Calu3 (cell line): ENCODE measurements at regions not wholly inside any gene's neighbourhood (a gene's known extent, or its start where the extent isn't known, plus 50 kb on each side); places are given as distances from the start of the nearest gene placed in this dataset.

Experiments
- BruUV-seq: library from RNA; stranded (reverse); fragments of 400-500 nt; replicated peaks from 2 replicates; lab custom pipeline; 2021; lab: Mats Ljungman, UMichigan
- CTCF ChIA-PET: fragments of 300-600 bp; sonication (Branson Sonifier 250); formaldehyde crosslinking; loops from one replicate; lab custom pipeline; 2022; ENCODE audit warnings: antibody characterized with exemption; lab: Charles Lee
- DNase-seq: peaks from one replicate; pipeline ENCODE4 v3.0.0; 2022
- H3K27ac Mint-ChIP-seq: one replicate; pipeline ENCODE4 v1.8.0; 2022; ENCODE audit warnings: mixed read lengths; ENCODE audit not compliant: unreplicated experiment
- H3K27me3 Mint-ChIP-seq: one replicate; pipeline ENCODE4 v1.8.0; 2022; ENCODE audit warnings: mixed read lengths; ENCODE audit not compliant: unreplicated experiment
- H3K36me3 Mint-ChIP-seq: one replicate; pipeline ENCODE4 v1.8.0; 2022; ENCODE audit warnings: mild to moderate bottlenecking, moderate library complexity, mixed read lengths; ENCODE audit not compliant: insufficient read depth, unreplicated experiment
- H3K4me1 Mint-ChIP-seq: one replicate; pipeline ENCODE4 v1.8.0; 2022; ENCODE audit warnings: mild to moderate bottlenecking, low read depth, mixed read lengths; ENCODE audit not compliant: unreplicated experiment
- H3K4me3 Mint-ChIP-seq: one replicate; pipeline ENCODE4 v1.8.0; 2022; ENCODE audit warnings: mild to moderate bottlenecking, low read depth, moderate library complexity, mixed read lengths; ENCODE audit not compliant: unreplicated experiment
- H3K9me3 Mint-ChIP-seq: one replicate; pipeline ENCODE4 v1.8.0; 2022; ENCODE audit warnings: low read depth, mixed read lengths; ENCODE audit not compliant: unreplicated experiment
- intact Hi-C: fragments of 100-400 bp; cut with micrococcal nuclease; formaldehyde crosslinking; loops from one replicate; pipeline ENCODE4 v1.10.0; 2022; ENCODE audit not compliant: unreplicated experiment
- TF ChIP-seq, protein P1 (sequence below): fragments of 200-600 bp; IDR thresholded peaks from one replicate; pipeline ENCODE4 v1.8.0; 2022; ENCODE audit warnings: antibody characterized with exemption; ENCODE audit not compliant: unreplicated experiment

DNA sequence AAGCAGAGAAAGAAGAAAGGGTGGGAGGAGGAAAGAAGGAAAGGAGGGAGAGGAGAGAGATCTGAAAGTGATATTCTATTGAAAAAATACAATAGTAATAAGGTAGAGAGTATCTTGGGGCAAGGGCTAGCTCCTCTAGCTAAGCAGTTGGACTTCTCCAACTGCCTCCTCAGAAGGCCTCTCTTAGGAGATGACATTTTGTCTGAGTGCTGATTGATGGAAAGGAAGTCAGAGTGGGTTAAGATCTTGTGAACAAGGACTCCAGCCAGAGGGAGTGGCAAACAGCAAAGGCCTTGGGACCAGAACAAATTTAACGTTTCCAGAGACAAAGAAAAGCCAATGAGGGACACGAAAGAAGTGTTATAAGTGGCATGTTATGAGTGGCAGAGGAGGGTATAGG, 111.8 kb upstream of the TNFAIP3 start:
- DNase-seq: no peak
- H3K27me3 Mint-ChIP-seq: no peaks in the 10 kb centered on the region
- H3K36me3 Mint-ChIP-seq: no peaks in the 10 kb centered on the region
- intact Hi-C loops: no loop called here
- TF ChIP-seq, protein P1, sequence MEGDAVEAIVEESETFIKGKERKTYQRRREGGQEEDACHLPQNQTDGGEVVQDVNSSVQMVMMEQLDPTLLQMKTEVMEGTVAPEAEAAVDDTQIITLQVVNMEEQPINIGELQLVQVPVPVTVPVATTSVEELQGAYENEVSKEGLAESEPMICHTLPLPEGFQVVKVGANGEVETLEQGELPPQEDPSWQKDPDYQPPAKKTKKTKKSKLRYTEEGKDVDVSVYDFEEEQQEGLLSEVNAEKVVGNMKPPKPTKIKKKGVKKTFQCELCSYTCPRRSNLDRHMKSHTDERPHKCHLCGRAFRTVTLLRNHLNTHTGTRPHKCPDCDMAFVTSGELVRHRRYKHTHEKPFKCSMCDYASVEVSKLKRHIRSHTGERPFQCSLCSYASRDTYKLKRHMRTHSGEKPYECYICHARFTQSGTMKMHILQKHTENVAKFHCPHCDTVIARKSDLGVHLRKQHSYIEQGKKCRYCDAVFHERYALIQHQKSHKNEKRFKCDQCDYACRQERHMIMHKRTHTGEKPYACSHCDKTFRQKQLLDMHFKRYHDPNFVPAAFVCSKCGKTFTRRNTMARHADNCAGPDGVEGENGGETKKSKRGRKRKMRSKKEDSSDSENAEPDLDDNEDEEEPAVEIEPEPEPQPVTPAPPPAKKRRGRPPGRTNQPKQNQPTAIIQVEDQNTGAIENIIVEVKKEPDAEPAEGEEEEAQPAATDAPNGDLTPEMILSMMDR: no peak
- no peaks in the 10 kb centered on the region for H3K9me3 Mint-ChIP-seq
- H3K27ac Mint-ChIP-seq: no peak overlapping the region
- no TSS peak for BruUV-seq
- CTCF ChIA-PET: no interaction called here
- H3K4me1 Mint-ChIP-seq: no peaks in the 10 kb centered on the region
- H3K4me3 Mint-ChIP-seq: no peak overlapping the region

GRCh38 chr6:137756788-137757187, 110.3 kb upstream of the TNFAIP3 start:
- intact Hi-C loops: no loop called here
- H3K4me1 Mint-ChIP-seq: no peaks in the 10 kb centered on the region
- H3K27ac Mint-ChIP-seq: no peak overlapping the region
- no peaks in the 10 kb centered on the region for H3K9me3 Mint-ChIP-seq
- no TSS peak for BruUV-seq
- no peaks in the 10 kb centered on the region for H3K36me3 Mint-ChIP-seq
- TF ChIP-seq, protein P1: no peak
- CTCF ChIA-PET: no interaction called here
- H3K4me3 Mint-ChIP-seq: no peak overlapping the region
- no peak for DNase-seq
- H3K27me3 Mint-ChIP-seq: no peaks in the 10 kb centered on the region

- Mint-ChIP-seq H3K4me1 (peaks cover 2% of the 10 kb centered on the region), H3K27me3 (no peaks in the 10 kb centered on the region), H3K36me3 (no peaks in the 10 kb centered on the region), H3K9me3 (no peaks in the 10 kb centered on the region), H3K27ac (no peak overlapping the region), H3K4me3 (no peak overlapping the region)
- TF ChIP-seq, protein P1: no peak
- BruUV-seq: no TSS peak
- intact Hi-C loops: no loop called here
- no peak for DNase-seq
- CTCF ChIA-PET: no interaction called here
Measured at GRCh38 chr6:137758661-137759060, 108.4 kb upstream of the TNFAIP3 start.

- CTCF ChIA-PET: no interaction called here
- BruUV-seq: no TSS peak
- TF ChIP-seq, protein P1: no peak
Measured at GRCh38 chr6:137759624-137760023, 107.4 kb upstream of the TNFAIP3 start.

More at GRCh38 chr6:137759624-137760023, 107.4 kb upstream of the TNFAIP3 start:
- no peaks in the 10 kb centered on the region for H3K36me3 Mint-ChIP-seq
- no peaks in the 10 kb centered on the region for H3K27me3 Mint-ChIP-seq
- no peak overlapping the region for H3K4me3 Mint-ChIP-seq
- DNase-seq: no peak
- peaks cover 11% of the 10 kb centered on the region for H3K4me1 Mint-ChIP-seq
- intact Hi-C loops: no loop called here
- no peaks in the 10 kb centered on the region for H3K9me3 Mint-ChIP-seq
- H3K27ac Mint-ChIP-seq: no peak overlapping the region
